ENCODE measurements at regions not wholly inside any gene's neighbourhood (a gene's known extent, or its start where the extent isn't known, plus 50 kb on each side); places are given as distances from the start of the nearest gene placed in this dataset.

- TF ChIP-seq CTCF (conservative IDR thresholded peaks at IDR 0.05; ENCODE audit: low read depth in 2 of 2) = peak; percentile 53 to 57
- no peak for TF ChIP-seq NANOG (IDR thresholded peaks at IDR 0.05; ENCODE audit: borderline replicate concordance)
- DNase-seq (ENCODE audit: low spot score) (peak; percentile 53), ATAC-seq (peak; percentile 62)
- Mint-ChIP-seq H3K27ac (no peak overlapping the region), H3K4me1 (no peaks in the 10 kb centered on the region), H3K36me3 (ENCODE audit: low read depth) (no peaks in the 10 kb centered on the region; the same call in 2 of the 3 replicates), H3K9me3 (peaks cover 12% of the 10 kb centered on the region), H3K27me3 (ENCODE audit: insufficient read depth, low read depth, poor library complexity) (no peaks in the 10 kb centered on the region), H3K4me3 (no peak overlapping the region)
- no peak overlapping the region for H3K4me2 ChIP-seq
- no peaks in the 10 kb centered on the region for H3K9me2 ChIP-seq (ENCODE audit: insufficient read depth)
- H3K79me2 ChIP-seq (replicated peaks; ENCODE audit: insufficient read depth) = no peaks in the 10 kb centered on the region
- H3K27me3 ChIP-seq (ENCODE audit: insufficient read depth) = no peaks in the 10 kb centered on the region
- H2AFZ ChIP-seq = no peak overlapping the region
- H3F3A ChIP-seq (replicated peaks; ENCODE audit: low read depth) = no peaks in the 10 kb centered on the region
- no peak overlapping the region for H3K27ac ChIP-seq (ENCODE audit: low read depth)
- no peaks in the 10 kb centered on the region for H3K36me3 ChIP-seq (ENCODE audit: insufficient read depth)
- H3K4me3 ChIP-seq = no peak overlapping the region
- no peaks in the 10 kb centered on the region for H4K20me1 ChIP-seq (replicated peaks; ENCODE audit: insufficient read depth)
- H3K4me1 ChIP-seq (ENCODE audit: insufficient read depth) = no peaks in the 10 kb centered on the region
Observed at GRCh38 chrX:143437439-143437838, 79.8 kb downstream of the SPANXN3 start.

- H3K9me2 ChIP-seq (ENCODE audit: insufficient read depth) = no peaks in the 10 kb centered on the region
- TF ChIP-seq REST (IDR thresholded peaks at IDR 0.05; ENCODE audit: unreplicated experiment) = no peak
- no peak for TF ChIP-seq STAT1 (IDR thresholded peaks at IDR 0.05; ENCODE audit: unreplicated experiment)
- no peak for TF ChIP-seq POLR2AphosphoS5 (IDR thresholded peaks at IDR 0.05; ENCODE audit: low read depth)
- TF ChIP-seq CREB1 (CRISPR knock-in tag; IDR thresholded peaks at IDR 0.05; ENCODE audit: low read depth) = no peak
- TF ChIP-seq ZNF462 (CRISPR knock-in tag; IDR thresholded peaks at IDR 0.05) = no peak
- no peaks in the 10 kb centered on the region for H3F3A ChIP-seq (replicated peaks; ENCODE audit: low read depth)
- DNase-seq (ENCODE audit: low spot score) (no peak), ATAC-seq (no peak)
- H3K4me3 Mint-ChIP-seq = no peak overlapping the region
- no peaks in the 10 kb centered on the region for H3K79me2 ChIP-seq (replicated peaks; ENCODE audit: insufficient read depth)
- H3K27me3 ChIP-seq (ENCODE audit: insufficient read depth) = no peaks in the 10 kb centered on the region
- no peak overlapping the region for H3K27ac Mint-ChIP-seq
- H3K36me3 Mint-ChIP-seq (ENCODE audit: low read depth) = no peaks in the 10 kb centered on the region
- H3K4me2 ChIP-seq = no peak overlapping the region
- H2AFZ ChIP-seq = no peak overlapping the region
- H3K36me3 ChIP-seq (ENCODE audit: insufficient read depth) = no peaks in the 10 kb centered on the region
- no peak overlapping the region for H3K27ac ChIP-seq (ENCODE audit: low read depth)
- no peaks in the 10 kb centered on the region for H3K27me3 Mint-ChIP-seq (ENCODE audit: insufficient read depth, low read depth, poor library complexity)
- H3K4me1 ChIP-seq (ENCODE audit: insufficient read depth) = no peaks in the 10 kb centered on the region
- H3K9me3 Mint-ChIP-seq = peaks cover 5% of the 10 kb centered on the region; the same call in 2 of the 3 replicates
- H4K20me1 ChIP-seq (replicated peaks; ENCODE audit: insufficient read depth) = no peaks in the 10 kb centered on the region
- no peak overlapping the region for H3K4me3 ChIP-seq
- H3K4me1 Mint-ChIP-seq = no peaks in the 10 kb centered on the region
Observed at GRCh38 chrX:143435916-143436315, 81.4 kb downstream of the SPANXN3 start.

Data from GM23338 (cell line).